Fibroblast of villous mesenchyme (primary cell): ENCODE measurements at regions not wholly inside any gene's neighbourhood (a gene's known extent, or its start where the extent isn't known, plus 50 kb on each side); places are given as distances from the start of the nearest gene placed in this dataset. TPM values are rescaled to one million over a fixed set of nuclear protein-coding genes. Genes with fewer than 3 reads are reported as not detected.
A peak's percentile ranks its signal among the peaks of the same experiment; 100 is the strongest.
"Not testable (repeated sequence)": the region's sequence is repeated elsewhere in the genome, so short reads cannot be mapped to it uniquely, and the experiment has no call there.

ENCODE experiments used
- DNase-seq: peaks from one replicate; pipeline ENCODE4 v3.0.0-alpha.2; 2010; ENCODE audit warnings: low read depth
- H3K4me3 ChIP-seq: 2 replicates; pipeline ENCODE4 v1.5.1; 2011; ENCODE audit warnings: low read depth, mild to moderate bottlenecking, low read length
- small RNA-seq: library from RNA; depleted of rRNA; stranded (forward); fragments of <200 nt; gene quantifications from one replicate; pipeline ENCODE3, GENCODE V24; 2012

DNA sequence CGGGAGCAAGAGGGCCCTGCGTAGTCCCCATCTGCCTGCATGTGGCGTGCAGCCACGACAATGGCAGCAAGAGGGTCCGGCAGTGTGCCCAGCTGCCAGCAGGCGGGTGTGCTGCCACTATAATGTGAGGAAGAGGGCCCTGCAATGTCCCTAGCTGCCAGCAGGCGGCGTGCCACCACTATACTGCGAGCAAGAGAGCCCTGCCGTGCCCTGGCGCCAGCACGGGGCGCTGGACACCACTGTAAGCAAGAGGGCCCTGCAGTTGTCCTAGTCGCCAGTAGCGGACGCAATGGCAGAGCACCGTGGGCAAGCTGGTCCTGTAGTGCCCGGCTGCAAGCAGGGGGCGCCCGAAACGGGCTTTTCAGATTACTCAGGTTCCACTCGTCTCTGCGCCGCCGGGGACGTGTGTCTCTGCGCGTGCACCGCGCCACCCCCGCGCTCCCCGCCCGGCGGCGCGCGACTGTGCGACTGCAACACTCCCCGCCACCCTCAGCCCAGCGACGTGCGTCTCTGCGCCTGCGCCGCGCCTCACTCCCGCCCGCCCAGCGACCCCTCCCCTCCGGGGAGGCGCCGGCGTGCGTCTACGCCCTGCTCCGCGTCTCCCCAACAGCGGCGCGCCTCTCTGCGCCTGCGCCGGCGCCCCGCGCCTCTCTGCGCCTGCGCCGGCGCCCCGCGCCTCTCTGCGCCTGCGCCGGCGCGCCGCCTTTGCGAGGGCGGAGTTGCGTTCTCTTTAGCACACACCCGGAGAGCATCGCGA is 159.4 kb upstream of the FRG2B start:
- H3K4me3 ChIP-seq, result not testable (repeated sequence)
- peak; percentile 36 for DNase-seq

DNA sequence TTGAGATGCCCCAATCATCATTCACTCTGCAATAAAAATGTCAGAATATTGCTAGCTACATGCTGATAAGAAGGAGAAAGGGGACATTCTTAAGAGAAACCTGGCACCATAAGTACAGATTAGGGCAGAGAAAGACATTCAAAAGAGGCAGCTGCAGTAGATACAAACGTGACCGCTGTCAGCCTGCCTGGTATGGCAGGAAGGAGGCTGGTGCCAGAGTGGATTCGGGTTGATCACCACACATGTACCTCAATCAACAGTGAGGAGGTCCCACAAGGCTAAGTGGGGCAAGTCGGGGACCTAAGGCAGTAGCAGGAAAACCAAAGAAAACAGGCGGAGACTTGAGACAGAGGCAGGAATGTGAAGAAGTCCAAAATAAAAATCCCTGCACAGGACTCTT is 158.6 kb upstream of the FRG2B start:
- DNase-seq, H3K4me3 ChIP-seq: not testable (repeated sequence)

DNA sequence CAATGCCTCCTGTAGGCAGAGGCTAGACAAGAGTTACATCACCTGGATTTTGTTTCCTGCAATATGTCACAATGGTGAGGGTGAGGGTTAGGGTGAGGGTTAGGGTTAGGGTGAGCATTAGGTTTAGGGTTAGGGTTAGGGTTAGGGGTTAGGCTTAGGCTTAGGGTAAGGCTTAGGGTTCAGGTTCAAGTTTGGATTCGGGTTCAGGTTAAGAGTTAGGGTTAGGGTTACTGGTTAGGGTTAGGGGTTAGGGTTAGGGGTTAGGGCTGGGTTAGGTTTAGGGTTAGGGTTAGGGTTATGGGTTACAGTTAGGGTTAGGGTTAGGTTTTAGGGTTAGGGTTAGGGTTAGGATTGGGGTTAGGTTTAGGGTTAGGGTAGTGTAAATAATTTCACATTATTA is 138.7 kb upstream of the FRG2B start:
- H3K4me3 ChIP-seq, DNase-seq: not testable (repeated sequence)

DNA sequence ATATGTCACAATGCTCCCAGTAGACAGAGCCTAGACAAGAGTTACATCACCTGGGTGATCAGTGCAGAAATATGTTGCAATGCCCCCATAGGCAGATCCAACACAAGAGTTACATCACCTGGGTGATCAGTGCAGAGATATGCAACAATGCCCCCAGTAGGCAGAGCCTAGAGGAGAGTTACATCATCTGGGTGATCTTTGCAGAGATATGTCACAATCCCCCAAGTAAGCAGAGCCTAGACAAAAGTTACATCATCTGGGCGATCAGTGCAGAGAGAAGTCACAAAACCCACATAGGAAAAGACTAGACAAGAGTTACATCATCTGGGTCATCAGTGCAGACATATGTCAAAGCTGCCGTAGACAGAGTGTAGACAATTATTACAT is 138.2 kb upstream of the FRG2B start:
- DNase-seq, result not testable (repeated sequence)

DNA sequence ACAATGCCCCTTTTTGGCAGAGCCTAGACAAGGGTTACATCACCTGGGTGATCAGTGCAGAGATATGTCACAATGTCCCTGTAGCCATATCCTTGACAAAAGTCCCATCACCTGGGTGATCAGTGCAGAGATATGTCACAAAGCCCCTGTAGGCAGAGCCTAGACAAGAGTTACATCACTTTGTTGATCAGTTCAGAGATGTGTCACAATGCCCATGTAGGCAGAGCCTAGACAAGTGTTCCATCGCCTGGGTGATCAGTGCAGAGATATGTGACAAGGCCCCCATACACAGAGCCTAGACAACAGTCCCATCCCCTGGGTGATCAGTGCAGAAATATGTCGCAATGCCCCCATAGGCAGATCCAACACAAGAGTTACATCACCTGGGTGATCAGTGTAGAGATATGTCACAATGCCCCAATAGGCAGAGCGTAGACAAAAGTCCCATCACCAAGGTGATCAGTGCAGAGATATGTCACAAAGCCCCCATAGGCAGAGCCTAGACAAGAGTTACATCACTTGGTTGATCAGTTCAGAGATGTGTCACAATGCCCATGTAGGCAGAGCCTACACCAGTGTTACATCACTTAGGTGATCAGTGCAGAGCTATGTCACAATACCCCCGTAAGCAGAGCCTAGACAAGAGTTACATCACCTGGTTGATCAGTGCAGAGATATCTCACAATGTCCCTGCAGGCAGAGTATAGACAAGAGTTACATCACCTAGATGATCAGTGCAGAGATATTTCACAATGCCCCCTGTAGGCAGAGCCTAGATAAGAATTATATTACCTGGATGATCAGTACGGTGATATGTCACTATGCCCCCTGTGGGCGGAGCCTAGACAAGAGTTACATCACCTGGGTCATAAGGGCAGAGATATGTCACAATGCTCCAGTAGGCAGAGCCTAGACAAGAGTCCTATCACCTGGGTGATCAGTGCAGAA is 137.6 kb upstream of the FRG2B start:
- H3K4me3 ChIP-seq, DNase-seq: not testable (repeated sequence)

More for the DNA sequence above, 138.2 kb upstream of the FRG2B start:
- not testable (repeated sequence) for H3K4me3 ChIP-seq

DNA sequence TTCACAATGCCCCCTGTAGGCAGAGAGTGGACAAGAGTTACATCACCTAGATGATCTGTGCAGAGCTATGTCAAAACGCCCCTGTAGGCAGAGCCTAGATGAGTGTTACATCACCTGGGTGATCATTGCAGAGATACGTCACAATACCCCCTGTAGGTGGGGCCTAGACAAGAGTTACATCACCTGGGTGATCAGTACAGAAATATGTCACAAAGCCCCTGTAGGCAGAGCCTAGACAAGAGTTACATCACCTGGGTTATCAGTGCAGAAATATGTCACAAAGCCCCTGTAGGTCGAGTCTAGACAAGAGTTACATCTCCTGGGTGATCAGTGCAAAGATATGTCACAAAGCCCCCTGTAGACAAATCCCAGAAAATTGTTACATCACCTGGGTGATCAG is 136.6 kb upstream of the FRG2B start:
- not testable (repeated sequence) for DNase-seq, H3K4me3 ChIP-seq

DNA sequence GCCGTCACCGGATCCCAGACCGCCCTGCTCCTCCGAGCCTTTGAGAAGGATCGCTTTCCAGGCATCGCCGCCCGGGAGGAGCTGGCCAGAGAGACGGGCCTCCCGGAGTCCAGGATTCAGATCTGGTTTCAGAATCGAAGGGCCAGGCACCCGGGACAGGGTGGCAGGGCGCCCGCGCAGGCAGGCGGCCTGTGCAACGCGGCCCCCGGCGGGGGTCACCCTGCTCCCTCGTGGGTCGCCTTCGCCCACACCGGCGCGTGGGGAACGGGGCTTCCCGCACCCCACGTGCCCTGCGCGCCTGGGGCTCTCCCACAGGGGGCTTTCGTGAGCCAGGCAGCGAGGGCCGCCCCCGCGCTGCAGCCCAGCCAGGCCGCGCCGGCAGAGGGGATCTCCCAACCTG is 127.0 kb upstream of the FRG2B start:
- DNase-seq, H3K4me3 ChIP-seq: not testable (repeated sequence)

Small RNA genes lying in the stretch of these regions (small RNA-seq; reads per million reads assigned to genes)
- not detected for gene BX322534.1
